ENCODE measurements at regions not wholly inside any gene's neighbourhood (a gene's known extent, or its start where the extent isn't known, plus 50 kb on each side); places are given as distances from the start of the nearest gene placed in this dataset.

DNA sequence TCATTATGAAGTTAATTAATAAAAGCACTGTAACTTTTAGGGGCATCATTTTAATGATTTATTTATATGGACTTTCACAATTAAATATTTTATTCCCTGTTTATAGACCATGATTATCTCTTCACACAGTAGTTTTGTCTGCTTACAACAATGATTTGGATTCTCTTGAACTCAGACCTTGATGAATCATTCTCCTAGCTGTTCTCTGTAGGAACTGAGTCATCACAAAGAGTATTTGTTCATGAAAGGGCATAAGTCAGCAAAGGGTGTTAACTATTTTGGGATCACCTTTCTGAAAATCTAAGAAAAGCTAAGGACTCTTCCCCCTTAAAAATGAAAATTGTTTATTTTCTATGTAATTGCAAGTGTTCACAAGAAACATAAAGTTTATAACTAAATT, 461.1 kb upstream of the UBE2E3 start:
- DNase-seq (ENCODE audit: insufficient read length, low spot score) (no peak), FAIRE-seq (no peak)
- no peak for TF ChIP-seq CTCF (IDR thresholded peaks at IDR 0.05; ENCODE audit: insufficient read depth, missing control alignments)

DNA sequence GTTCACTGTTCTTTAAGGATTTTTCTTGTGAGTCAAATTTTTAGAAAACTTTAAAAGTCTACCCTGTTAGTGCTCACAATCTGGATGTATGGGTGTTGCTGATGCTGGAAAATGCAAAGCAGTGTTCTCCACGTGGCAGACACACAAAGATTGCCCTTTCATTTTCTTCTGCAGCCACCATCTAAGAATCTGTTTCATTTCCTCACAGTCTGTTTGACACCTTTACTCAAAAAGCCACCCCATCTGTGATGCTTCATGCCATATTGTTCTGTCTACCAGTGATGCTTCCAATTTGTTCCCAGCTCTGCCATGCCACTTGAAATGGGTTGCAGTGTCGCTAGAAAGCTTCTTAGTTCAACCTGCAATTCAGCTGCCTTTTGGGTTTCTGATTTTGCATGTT, 464.2 kb upstream of the UBE2E3 start:
- no peak for TF ChIP-seq CTCF (IDR thresholded peaks at IDR 0.05; ENCODE audit: insufficient read depth, missing control alignments)
- DNase-seq (ENCODE audit: insufficient read length, low spot score) (no peak), FAIRE-seq (no peak)

- TF ChIP-seq CTCF (IDR thresholded peaks at IDR 0.05; ENCODE audit: insufficient read depth, missing control alignments): no peak
- no peak for DNase-seq (ENCODE audit: insufficient read length, low spot score)
- FAIRE-seq: no peak
Measured at GRCh38 chr2:180513389-180513788, 467.0 kb upstream of the UBE2E3 start.

DNA sequence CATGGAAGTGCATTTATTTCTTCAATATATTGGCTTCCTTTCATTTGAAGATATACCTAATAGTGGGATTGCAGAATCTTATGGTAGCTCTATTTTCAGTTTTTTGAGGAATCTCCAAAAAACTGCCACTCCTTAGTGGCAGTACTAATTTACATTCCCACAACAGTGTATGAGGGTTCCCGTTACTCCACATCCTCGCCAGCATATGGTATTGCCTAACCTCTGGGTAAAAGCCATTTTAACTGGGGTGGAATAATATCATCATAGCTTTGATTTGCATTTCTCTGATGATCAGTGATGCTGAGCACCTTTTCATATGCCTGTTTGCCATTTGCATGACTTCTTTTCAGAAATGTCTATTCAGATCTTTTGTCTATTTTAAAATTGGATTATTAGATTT, 471.9 kb upstream of the UBE2E3 start:
- DNase-seq (ENCODE audit: insufficient read length, low spot score) (no peak), FAIRE-seq (no peak)
- no peak for TF ChIP-seq CTCF (IDR thresholded peaks at IDR 0.05; ENCODE audit: insufficient read depth, missing control alignments)

- FAIRE-seq (no peak), DNase-seq (ENCODE audit: insufficient read length, low spot score) (no peak)
- no peak for TF ChIP-seq CTCF (IDR thresholded peaks at IDR 0.05; ENCODE audit: insufficient read depth, missing control alignments)
Measured at GRCh38 chr2:180507028-180507427, 473.4 kb upstream of the UBE2E3 start.

DNA sequence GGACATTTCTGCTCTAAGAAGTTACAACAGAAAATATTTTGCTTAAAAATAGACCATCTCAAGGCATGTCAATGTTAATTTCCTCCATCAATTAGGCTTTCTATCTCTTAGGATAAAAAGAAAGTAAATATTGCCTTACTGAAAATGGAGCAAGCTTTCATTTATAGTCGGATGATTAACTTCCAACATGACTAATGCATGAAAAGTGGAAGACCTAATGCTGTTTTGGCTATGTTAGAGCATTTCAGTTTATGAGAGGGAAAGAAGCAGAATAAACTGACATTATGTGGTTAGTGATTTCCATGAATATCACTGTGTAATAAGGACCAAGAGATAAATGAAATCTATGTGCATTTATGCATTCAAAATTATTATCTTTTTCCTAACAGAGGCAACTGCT, 475.2 kb upstream of the UBE2E3 start:
- no peak for TF ChIP-seq CTCF (IDR thresholded peaks at IDR 0.05; ENCODE audit: insufficient read depth, missing control alignments)
- FAIRE-seq (no peak), DNase-seq (ENCODE audit: insufficient read length, low spot score) (no peak)

GRCh38 chr2:180497621-180498152, 482.7 kb upstream of the UBE2E3 start:
- no peak for TF ChIP-seq CTCF (IDR thresholded peaks at IDR 0.05; ENCODE audit: insufficient read depth, missing control alignments)
- no peak for DNase-seq (ENCODE audit: insufficient read length, low spot score)
- no peak for FAIRE-seq

All from D721Med (cell line).